Astrocyte (in vitro differentiated cells and primary cell): ENCODE measurements at regions not wholly inside any gene's neighbourhood (a gene's known extent, or its start where the extent isn't known, plus 50 kb on each side); places are given as distances from the start of the nearest gene placed in this dataset.

Experiments used
- CTCF ChIP-seq: IDR thresholded peaks from 2 replicates; pipeline ENCODE4 v1.5.1; 2011; ENCODE audit warnings: low read depth, mild to moderate bottlenecking, inconsistent platforms, low read length, moderate library complexity; ENCODE audit not compliant: insufficient read depth
- EZH2 ChIP-seq: IDR thresholded peaks from 2 replicates; pipeline ENCODE4 v1.6.1; 2012; ENCODE audit warnings: mild to moderate bottlenecking, low read length, inconsistent platforms; ENCODE audit not compliant: insufficient read depth

DNA sequence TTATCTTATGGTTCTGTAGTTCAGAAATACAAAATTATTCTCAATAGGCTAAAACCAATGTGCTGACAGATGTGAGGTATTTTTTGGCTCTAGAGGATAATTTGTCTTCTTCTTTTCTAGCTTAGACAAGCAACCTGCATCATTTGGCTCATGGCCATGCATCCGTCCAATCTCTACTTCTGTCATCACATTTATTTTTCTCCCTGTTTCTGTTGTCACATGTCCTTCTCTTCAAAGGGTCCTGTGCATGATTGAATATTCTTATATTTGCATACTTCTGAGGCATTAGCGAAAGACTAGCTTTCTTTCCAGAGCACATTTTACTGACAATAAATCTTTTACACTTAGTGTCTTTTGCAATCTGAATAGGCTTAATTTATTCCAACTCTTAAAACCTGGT, 564.7 kb downstream of the CDH10 start:
- TF ChIP-seq CTCF = no peak
- no peak for TF ChIP-seq EZH2
